ENCODE measurements at regions not wholly inside any gene's neighbourhood (a gene's known extent, or its start where the extent isn't known, plus 50 kb on each side); places are given as distances from the start of the nearest gene placed in this dataset.

DNA sequence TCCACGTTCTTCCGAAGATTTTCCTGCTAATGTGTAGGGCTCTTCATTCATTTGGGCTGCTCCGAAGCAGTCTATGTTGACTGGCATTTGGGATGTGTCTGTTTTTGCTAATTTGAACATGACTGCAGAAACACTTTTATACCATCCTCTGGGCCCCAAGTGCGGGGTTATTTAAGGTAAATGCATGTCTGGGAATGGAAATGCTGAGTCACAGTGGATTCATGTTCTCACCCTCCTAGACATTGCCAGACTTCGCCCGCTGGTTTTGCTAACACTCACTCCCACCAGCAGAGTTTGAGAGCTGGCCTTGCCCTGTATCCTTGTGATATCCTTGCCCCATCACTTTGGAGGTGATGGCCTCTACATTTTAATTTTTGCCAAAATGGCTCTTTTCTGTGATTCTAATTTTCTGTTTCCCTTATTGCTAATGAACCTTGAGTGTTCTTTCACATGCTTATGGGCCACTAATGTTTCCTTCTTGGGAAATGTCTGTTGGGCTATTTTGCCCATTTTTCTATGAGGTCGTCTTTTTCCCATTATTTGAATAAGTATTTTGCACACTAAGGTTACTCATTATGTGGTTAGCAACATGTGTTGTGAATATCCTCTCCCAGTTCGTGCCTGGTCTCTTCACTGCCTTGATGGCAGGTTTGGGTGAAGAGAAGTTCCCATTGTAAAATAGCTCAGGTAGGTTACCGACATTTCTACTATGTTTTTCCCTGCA is 204.1 kb downstream of the GLI2 start:
- TF ChIP-seq, protein P1, sequence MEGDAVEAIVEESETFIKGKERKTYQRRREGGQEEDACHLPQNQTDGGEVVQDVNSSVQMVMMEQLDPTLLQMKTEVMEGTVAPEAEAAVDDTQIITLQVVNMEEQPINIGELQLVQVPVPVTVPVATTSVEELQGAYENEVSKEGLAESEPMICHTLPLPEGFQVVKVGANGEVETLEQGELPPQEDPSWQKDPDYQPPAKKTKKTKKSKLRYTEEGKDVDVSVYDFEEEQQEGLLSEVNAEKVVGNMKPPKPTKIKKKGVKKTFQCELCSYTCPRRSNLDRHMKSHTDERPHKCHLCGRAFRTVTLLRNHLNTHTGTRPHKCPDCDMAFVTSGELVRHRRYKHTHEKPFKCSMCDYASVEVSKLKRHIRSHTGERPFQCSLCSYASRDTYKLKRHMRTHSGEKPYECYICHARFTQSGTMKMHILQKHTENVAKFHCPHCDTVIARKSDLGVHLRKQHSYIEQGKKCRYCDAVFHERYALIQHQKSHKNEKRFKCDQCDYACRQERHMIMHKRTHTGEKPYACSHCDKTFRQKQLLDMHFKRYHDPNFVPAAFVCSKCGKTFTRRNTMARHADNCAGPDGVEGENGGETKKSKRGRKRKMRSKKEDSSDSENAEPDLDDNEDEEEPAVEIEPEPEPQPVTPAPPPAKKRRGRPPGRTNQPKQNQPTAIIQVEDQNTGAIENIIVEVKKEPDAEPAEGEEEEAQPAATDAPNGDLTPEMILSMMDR (IDR thresholded peaks at IDR 0.05), result no peak
- TF ChIP-seq POLR2A (IDR thresholded peaks at IDR 0.05), result no peak
